Activated T-cell treated with anti-CD3 and anti-CD28 coated beads, Interleukin-2, amount 50 U/mL, for 4 hours (primary cell): ENCODE measurements at regions not wholly inside any gene's neighbourhood (a gene's known extent, or its start where the extent isn't known, plus 50 kb on each side); places are given as distances from the start of the nearest gene placed in this dataset.
"Not testable (repeated sequence)": the region's sequence is repeated elsewhere in the genome, so short reads cannot be mapped to it uniquely, and the experiment has no call there.

Source experiments
- ATAC-seq, 2 donors: fragments of 200-7000 bp; cut with Tn5 transposase; one replicate each; pipeline ENCODE4 v1.10.0; 2021
- DNase-seq: peaks from one replicate; pipeline ENCODE4 v3.0.0-alpha.2; 2020
- H3K27me3 Mint-ChIP-seq: one replicate; pipeline ENCODE4 v1.8.0; 2021; ENCODE audit warnings: low read depth, mixed read lengths
- H3K36me3 Mint-ChIP-seq: one replicate; pipeline ENCODE4 v1.8.0; 2022; ENCODE audit warnings: mixed read lengths; ENCODE audit not compliant: insufficient read depth
- H3K4me1 Mint-ChIP-seq: one replicate; pipeline ENCODE4 v1.8.0; 2021; ENCODE audit warnings: low read depth, mixed read lengths
- H3K4me3 Mint-ChIP-seq: one replicate; pipeline ENCODE4 v1.8.0; 2021; ENCODE audit warnings: mild to moderate bottlenecking, moderate library complexity, mixed read lengths
- H3K9me3 Mint-ChIP-seq: one replicate; pipeline ENCODE4 v1.8.0; 2021; ENCODE audit warnings: mixed read lengths

DNA sequence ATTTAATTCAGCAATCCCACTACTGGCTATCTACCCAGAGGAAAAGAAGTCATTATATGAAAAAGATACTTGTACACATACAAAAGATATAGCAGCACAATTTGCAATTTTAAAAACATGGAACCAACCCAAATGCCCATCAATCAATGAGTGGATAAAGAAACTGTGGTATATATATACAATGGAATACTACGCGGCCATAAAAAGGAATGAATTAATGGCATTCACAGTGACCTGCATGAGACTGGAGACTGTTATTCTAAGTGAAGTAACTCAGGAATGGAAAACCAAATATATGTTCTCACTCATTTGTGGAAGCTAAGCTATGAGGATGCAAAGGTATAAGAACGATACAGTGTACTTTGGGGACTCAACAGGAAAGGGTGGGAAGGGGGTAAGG lies 102.8 kb upstream of the KCNMA1 start:
- H3K4me1 Mint-ChIP-seq, H3K36me3 Mint-ChIP-seq, ATAC-seq, H3K4me3 Mint-ChIP-seq, H3K27me3 Mint-ChIP-seq, DNase-seq: not testable (repeated sequence)
- peaks cover 33% of the 10 kb centered on the region for H3K9me3 Mint-ChIP-seq

DNA sequence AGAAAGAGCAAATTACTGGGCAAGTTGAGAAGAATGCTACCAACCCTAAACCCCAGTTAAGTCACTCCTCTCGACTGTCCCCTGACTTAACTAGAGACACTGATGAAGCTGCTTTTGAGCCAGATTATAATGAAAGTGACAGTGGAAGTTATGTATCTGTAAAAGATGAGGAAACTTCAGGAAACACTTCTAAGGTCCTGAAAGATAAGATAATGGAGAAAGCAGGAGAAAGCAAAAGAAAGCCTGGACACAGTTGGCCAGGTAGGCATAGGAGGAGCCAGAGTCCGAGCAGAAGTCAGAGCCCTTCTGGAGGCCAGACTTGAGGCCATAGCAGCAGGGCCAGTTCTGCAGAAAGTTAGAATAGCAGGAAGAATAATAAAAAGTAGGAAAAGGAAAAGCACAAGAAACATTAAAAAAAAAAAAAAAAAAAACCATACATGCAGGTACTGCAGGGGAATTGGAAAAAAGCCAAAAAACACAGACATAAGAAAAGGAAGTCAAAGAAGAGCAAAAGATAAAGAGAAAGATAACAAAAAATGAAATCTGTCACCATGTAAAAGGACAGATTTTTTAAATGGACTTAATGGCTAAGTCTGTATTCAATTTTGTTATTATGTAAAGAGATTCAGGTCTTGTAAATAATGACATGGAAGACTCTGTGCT lies 101.0 kb upstream of the KCNMA1 start:
- peaks cover 5% of the 10 kb centered on the region for H3K27me3 Mint-ChIP-seq
- DNase-seq (no peak), ATAC-seq (no peak)
- H3K4me1 Mint-ChIP-seq, result no peaks in the 10 kb centered on the region
- peaks cover 33% of the 10 kb centered on the region for H3K9me3 Mint-ChIP-seq
- H3K36me3 Mint-ChIP-seq, result no peaks in the 10 kb centered on the region
- no peak overlapping the region for H3K4me3 Mint-ChIP-seq

- Mint-ChIP-seq H3K4me3 (no peak overlapping the region), H3K4me1 (no peaks in the 10 kb centered on the region), H3K27me3 (peaks cover 5% of the 10 kb centered on the region), H3K36me3 (no peaks in the 10 kb centered on the region), H3K9me3 (peaks cover 33% of the 10 kb centered on the region)
- no peak for DNase-seq
- ATAC-seq, result no peak
These were observed 100.0 kb upstream of the KCNMA1 start for GRCh38 chr10:77737608-77738007.

DNA sequence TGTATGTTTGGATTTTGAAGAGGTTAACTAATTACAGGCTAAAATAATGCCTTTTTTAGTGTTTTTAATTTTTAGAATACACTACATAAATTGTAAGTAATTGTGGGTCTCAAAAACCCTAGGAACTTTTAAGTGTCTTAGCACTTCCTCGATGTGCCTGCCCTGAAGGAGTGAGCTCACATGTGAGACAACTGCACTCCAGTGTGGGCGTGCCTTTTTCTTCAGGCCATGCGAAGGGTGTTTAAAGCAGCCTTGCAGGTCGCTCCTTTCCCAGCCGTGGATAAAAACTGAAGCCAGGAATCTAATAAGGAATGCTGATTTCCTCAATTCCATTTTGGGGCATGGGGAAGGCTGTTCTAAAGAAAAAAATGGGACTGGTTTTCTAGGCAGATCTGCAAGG lies 97.5 kb upstream of the KCNMA1 start:
- peaks cover 25% of the 10 kb centered on the region for H3K9me3 Mint-ChIP-seq
- H3K4me1 Mint-ChIP-seq, H3K36me3 Mint-ChIP-seq, DNase-seq, H3K4me3 Mint-ChIP-seq, ATAC-seq, H3K27me3 Mint-ChIP-seq: not testable (repeated sequence)

DNA sequence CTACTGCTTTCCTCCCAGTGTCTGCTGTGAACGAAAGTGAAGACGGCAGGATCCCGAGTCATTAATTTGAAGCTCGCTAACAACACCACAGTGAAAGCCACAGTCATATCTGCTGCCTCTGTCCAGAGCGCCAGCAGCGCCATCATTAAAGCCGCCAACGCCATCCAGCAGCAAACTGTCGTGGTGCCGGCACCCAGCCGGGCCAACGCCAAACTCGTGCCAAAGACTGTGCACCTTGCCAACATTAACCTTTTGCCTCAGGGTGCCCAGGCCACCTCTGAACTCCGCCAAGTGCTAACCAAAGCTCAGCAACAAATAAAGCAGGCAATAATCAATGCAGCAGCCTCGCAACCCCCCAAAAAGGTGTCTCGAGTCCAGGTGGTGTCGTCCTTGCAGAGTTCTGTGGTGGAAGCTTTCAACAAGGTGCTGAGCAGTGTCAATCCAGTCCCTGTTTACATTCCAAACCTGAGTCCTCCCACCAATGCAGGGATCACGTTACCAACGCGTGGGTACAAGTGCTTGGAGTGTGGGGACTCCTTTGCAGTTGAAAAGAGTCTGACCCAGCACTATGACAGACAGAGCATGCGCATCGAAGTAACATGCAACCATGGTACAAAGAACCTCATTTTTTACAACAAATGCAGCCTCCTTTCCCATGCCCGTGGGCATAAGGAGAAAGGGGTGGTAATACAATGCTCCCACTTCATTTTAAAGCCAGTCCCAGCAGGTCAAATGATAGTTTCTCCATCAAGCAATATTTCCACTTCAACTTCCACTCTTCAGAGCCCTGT lies 94.8 kb upstream of the KCNMA1 start:
- Mint-ChIP-seq H3K4me1 (no peaks in the 10 kb centered on the region), H3K27me3 (peaks cover 5% of the 10 kb centered on the region), H3K36me3 (no peaks in the 10 kb centered on the region), H3K9me3 (peaks cover 6% of the 10 kb centered on the region), H3K4me3 (no peak overlapping the region)
- ATAC-seq, result no peak
- no peak for DNase-seq

- Mint-ChIP-seq H3K9me3 (peaks cover 3% of the 10 kb centered on the region), H3K27me3 (no peaks in the 10 kb centered on the region), H3K4me3 (no peak overlapping the region), H3K36me3 (no peaks in the 10 kb centered on the region), H3K4me1 (peaks cover 3% of the 10 kb centered on the region)
- DNase-seq (no peak), ATAC-seq (no peak)
These were observed 89.9 kb upstream of the KCNMA1 start for GRCh38 chr10:77727481-77727880.

DNA sequence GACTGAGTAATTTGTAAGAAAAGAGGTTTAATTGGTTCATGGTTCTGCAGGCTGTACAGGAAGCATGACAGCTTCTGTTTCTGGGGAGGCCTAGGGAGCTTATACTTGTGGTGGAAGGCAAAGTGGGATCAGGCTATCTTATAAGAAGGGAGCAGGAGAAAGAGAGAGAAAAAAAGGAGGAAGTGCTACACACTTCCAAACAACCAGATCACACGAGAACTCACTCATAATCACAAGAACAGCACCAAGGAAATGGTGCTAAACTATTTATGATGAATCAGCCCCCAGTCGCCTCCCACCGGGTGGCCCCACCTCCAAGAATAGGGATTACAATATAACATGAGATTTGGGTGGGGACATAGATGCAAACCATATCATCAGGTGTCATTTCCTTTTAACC lies 89.1 kb upstream of the KCNMA1 start:
- Mint-ChIP-seq H3K27me3 (no peaks in the 10 kb centered on the region), H3K36me3 (no peaks in the 10 kb centered on the region), H3K4me1 (peaks cover 3% of the 10 kb centered on the region), H3K9me3 (peaks cover 3% of the 10 kb centered on the region), H3K4me3 (no peak overlapping the region)
- ATAC-seq, result no peak
- no peak for DNase-seq

DNA sequence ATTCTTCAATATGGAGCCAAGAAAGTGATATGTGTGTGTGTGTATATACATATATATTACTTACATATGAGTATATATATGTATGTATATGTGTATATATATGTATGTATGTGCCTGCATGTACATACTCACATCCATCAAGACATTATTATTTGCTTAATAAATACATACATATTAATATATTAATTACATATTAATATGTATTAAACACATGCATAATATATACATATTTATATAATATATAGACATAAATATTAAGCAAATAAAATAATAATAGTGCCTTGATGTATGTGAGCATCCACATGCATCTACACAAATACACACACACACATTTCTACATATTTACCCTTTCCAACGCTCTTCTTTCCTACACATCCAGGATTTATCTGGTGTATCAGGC lies 88.7 kb upstream of the KCNMA1 start:
- DNase-seq, result no peak
- H3K36me3 Mint-ChIP-seq, result no peaks in the 10 kb centered on the region
- H3K9me3 Mint-ChIP-seq, result peaks cover 3% of the 10 kb centered on the region
- ATAC-seq, result no peak
- no peak overlapping the region for H3K4me3 Mint-ChIP-seq
- H3K27me3 Mint-ChIP-seq, result no peaks in the 10 kb centered on the region
- H3K4me1 Mint-ChIP-seq, result peaks cover 3% of the 10 kb centered on the region

DNA sequence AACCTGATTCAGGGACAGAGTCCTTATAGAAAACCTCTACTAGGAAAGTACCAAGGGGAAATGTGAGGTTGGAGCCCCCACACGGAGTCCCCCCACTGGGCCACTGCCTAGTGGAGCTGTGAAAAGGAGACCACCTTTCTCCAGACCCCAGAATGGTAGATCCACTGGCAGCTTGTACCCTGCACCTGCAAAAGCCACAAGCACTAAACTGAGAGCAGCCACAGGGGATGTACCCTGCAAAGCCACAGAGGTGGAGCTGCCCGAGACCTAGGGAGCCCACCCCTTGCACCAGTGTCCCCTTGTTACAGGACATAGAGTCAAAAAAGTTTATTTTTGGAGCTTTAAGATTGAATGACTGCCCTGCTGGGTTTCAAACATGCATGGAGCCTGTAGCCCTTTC lies 87.2 kb upstream of the KCNMA1 start:
- Mint-ChIP-seq H3K36me3 (no peaks in the 10 kb centered on the region), H3K9me3 (peaks cover 3% of the 10 kb centered on the region)

DNA sequence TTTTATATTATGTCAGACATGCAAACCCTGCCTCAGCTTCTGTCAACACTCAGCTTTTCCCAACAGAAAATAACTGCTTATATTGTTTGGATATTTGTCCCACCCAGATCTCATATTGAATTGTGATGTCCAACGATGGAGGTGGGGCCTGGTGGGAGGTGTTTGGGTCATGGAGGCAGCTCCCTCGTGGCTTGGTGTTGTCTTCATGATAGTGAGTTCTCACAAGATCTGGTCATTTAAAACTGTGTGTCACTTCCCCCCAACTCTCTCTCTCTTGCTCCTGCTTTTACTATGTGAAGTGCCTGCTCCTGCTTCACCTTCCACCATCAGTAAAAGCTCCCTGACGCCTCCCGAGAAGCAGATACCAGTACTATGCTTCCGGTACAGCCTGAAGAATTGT lies 85.8 kb upstream of the KCNMA1 start:
- no peak overlapping the region for H3K4me3 Mint-ChIP-seq
- no peaks in the 10 kb centered on the region for H3K36me3 Mint-ChIP-seq
- ATAC-seq (no peak), DNase-seq (no peak)
- peaks cover 3% of the 10 kb centered on the region for H3K4me1 Mint-ChIP-seq
- peaks cover 4% of the 10 kb centered on the region for H3K27me3 Mint-ChIP-seq
- peaks cover 3% of the 10 kb centered on the region for H3K9me3 Mint-ChIP-seq

More for the DNA sequence above, 87.2 kb upstream of the KCNMA1 start:
- H3K4me3 Mint-ChIP-seq, result no peak overlapping the region
- ATAC-seq (no peak), DNase-seq (no peak)
- H3K27me3 Mint-ChIP-seq, result no peaks in the 10 kb centered on the region
- peaks cover 3% of the 10 kb centered on the region for H3K4me1 Mint-ChIP-seq

DNA sequence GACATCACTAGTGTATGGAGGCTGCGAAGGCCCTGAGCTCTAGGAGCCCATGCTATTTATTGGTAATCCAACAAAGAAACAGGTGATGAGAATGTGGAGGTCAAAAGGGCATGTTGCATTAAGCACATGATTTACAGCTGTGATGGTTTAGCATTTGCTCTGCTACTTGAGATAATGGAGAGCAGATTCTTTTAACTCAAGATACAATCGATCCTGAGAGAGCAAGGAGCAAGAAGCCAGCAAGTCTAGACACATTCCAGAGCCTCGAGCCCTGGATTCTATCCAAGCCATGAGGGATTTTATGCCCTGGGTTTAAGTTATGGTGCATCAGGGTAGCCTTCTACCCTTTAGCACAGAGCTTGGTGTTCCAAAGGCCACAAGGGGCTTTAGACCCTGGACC lies 85.3 kb upstream of the KCNMA1 start:
- not testable (repeated sequence) for H3K4me3 Mint-ChIP-seq

GRCh38 chr10:77721815-77722214 lies 84.2 kb upstream of the KCNMA1 start:
- peaks cover 3% of the 10 kb centered on the region for H3K9me3 Mint-ChIP-seq
- DNase-seq, result no peak
- ATAC-seq, result no peak
- no peaks in the 10 kb centered on the region for H3K36me3 Mint-ChIP-seq
- H3K27me3 Mint-ChIP-seq, result peaks cover 8% of the 10 kb centered on the region
- no peak overlapping the region for H3K4me3 Mint-ChIP-seq
- H3K4me1 Mint-ChIP-seq, result peaks cover 3% of the 10 kb centered on the region

More for the DNA sequence above, 85.3 kb upstream of the KCNMA1 start:
- not testable (repeated sequence) for H3K4me1 Mint-ChIP-seq, DNase-seq, H3K27me3 Mint-ChIP-seq, H3K9me3 Mint-ChIP-seq, ATAC-seq, H3K36me3 Mint-ChIP-seq

- Mint-ChIP-seq H3K9me3 (no peaks in the 10 kb centered on the region), H3K36me3 (no peaks in the 10 kb centered on the region), H3K4me3 (no peak overlapping the region), H3K4me1 (no peaks in the 10 kb centered on the region), H3K27me3 (peaks cover 8% of the 10 kb centered on the region)
- DNase-seq (no peak), ATAC-seq (no peak)
These were observed 81.3 kb upstream of the KCNMA1 start for GRCh38 chr10:77718957-77719356.

DNA sequence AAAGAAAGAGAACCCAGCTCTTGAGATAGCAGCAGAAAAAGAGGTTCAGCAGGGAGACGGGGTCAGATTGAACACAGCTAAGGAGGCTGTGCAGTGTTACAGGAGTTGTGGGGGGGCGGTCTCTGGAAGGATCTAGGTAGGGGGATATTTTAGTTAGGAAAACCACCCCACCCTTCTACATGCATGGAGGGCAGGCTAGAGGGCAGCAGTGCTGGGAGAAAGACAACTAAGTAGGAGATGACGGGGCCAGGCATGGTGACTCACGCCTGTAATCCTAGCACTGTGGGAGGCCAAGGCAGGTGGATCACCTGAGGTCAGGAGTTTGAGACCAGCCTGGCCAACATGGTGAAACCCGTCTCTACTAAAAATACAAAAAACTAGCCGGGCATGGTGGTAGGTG lies 80.7 kb upstream of the KCNMA1 start:
- ATAC-seq, H3K4me1 Mint-ChIP-seq, H3K4me3 Mint-ChIP-seq, H3K9me3 Mint-ChIP-seq, DNase-seq, H3K36me3 Mint-ChIP-seq: not testable (repeated sequence)
- H3K27me3 Mint-ChIP-seq, result peaks cover 12% of the 10 kb centered on the region

DNA sequence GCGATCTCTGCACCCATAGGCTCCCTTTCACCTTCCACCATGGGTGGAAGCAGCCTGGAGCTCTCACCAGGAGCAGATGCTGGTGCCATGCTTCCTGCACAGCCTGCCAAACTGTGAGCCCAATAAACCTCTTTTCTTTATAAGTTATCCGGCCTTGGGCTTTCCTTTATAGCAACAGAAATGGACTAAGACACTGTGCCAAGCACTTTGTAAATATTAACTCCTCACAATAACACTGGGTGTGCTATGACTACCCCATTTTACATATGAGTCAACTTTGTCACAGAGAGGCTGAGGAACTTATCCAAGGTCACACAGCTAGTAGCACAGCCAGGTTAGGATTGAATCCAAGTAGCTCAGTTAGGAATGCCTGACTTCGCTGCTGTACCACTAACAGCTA lies 79.7 kb upstream of the KCNMA1 start:
- no peaks in the 10 kb centered on the region for H3K36me3 Mint-ChIP-seq
- DNase-seq (no peak), ATAC-seq (no peak)
- no peaks in the 10 kb centered on the region for H3K9me3 Mint-ChIP-seq
- no peak overlapping the region for H3K4me3 Mint-ChIP-seq
- no peaks in the 10 kb centered on the region for H3K4me1 Mint-ChIP-seq
- peaks cover 14% of the 10 kb centered on the region for H3K27me3 Mint-ChIP-seq
